ENCODE measurements at regions not wholly inside any gene's neighbourhood (a gene's known extent, or its start where the extent isn't known, plus 50 kb on each side); places are given as distances from the start of the nearest gene placed in this dataset.

DNA sequence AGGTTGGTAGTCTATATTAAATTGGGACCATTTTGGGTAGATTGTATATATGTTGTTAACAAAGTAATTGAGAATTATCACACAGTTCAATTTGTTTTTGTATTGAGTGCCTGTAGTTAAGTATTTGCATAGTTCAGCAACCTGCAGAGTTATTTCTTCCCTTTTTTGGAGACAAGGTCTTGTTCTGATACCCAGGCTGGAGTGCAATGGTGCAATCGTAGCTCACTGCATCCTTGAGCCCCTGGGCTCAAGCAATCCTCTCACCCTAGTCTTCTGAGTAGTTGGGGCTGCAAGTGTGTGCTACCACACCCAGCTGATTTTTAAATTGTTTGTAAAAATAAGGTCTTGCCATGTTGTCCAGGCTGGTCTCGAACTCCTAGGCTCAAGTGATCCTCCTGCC, 250.5 kb downstream of the UTRN start:
- Histone ChIP-seq H3K4me1 (ENCODE audit: control insufficient read depth in 2 of 2, insufficient read depth in 2 of 2, low read length in 2 of 2) (no peaks in the 10 kb centered on the region), H3K27me3 (ENCODE audit: control insufficient read depth in 2 of 2, insufficient read depth in 2 of 2, low read length in 2 of 2) (no peaks in the 10 kb centered on the region), H3K4me3 (ENCODE audit: low read length in 2 of 2) (no peak overlapping the region), H3K27ac (ENCODE audit: low read depth in 2 of 2, low read length in 2 of 2) (no peak overlapping the region), H3K9ac (ENCODE audit: low read depth in 1 of 2, low read length in 2 of 2) (no peak overlapping the region), H3K36me3 (ENCODE audit: control insufficient read depth in 2 of 2, insufficient read depth in 2 of 2, low read length in 2 of 2) (peaks cover 11 to 24% of the 10 kb centered on the region in 2 donors), H3K9me3 (ENCODE audit: control insufficient read depth in 2 of 2, low read length in 2 of 2) (no peaks in the 10 kb centered on the region)

DNA sequence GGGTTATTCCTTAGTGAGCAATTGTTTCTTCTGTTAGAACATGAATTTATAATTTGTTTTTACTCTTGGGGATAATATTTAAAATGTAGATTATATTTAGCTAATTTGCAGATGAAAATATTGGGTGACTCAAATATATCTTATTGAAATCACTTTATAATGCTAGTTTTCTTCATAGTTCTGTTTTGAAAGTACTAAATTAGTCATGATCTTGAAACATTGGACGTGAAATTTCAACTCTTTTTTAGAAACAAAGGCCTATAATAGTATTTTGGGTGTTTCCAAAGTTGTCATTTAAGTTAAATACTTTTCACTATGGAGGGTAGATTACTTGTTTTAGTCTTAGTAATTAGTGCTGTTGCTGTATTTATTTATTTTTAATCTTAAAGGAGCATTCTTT, 250.9 kb downstream of the UTRN start:
- no peaks in the 10 kb centered on the region for H3K27me3 ChIP-seq (ENCODE audit: control insufficient read depth in 2 of 2, insufficient read depth in 2 of 2, low read length in 2 of 2)
- H3K36me3 ChIP-seq (ENCODE audit: control insufficient read depth in 2 of 2, insufficient read depth in 2 of 2, low read length in 2 of 2), result peaks cover 16 to 23% of the 10 kb centered on the region in 2 donors
- H3K27ac ChIP-seq (ENCODE audit: low read depth in 2 of 2, low read length in 2 of 2), result no peak overlapping the region
- H3K9me3 ChIP-seq (ENCODE audit: control insufficient read depth in 2 of 2, low read length in 2 of 2), result no peaks in the 10 kb centered on the region
- H3K4me3 ChIP-seq (ENCODE audit: low read length in 2 of 2), result no peak overlapping the region
- H3K9ac ChIP-seq (ENCODE audit: low read depth in 1 of 2, low read length in 2 of 2), result no peak overlapping the region
- H3K4me1 ChIP-seq (ENCODE audit: control insufficient read depth in 2 of 2, insufficient read depth in 2 of 2, low read length in 2 of 2), result no peaks in the 10 kb centered on the region

DNA sequence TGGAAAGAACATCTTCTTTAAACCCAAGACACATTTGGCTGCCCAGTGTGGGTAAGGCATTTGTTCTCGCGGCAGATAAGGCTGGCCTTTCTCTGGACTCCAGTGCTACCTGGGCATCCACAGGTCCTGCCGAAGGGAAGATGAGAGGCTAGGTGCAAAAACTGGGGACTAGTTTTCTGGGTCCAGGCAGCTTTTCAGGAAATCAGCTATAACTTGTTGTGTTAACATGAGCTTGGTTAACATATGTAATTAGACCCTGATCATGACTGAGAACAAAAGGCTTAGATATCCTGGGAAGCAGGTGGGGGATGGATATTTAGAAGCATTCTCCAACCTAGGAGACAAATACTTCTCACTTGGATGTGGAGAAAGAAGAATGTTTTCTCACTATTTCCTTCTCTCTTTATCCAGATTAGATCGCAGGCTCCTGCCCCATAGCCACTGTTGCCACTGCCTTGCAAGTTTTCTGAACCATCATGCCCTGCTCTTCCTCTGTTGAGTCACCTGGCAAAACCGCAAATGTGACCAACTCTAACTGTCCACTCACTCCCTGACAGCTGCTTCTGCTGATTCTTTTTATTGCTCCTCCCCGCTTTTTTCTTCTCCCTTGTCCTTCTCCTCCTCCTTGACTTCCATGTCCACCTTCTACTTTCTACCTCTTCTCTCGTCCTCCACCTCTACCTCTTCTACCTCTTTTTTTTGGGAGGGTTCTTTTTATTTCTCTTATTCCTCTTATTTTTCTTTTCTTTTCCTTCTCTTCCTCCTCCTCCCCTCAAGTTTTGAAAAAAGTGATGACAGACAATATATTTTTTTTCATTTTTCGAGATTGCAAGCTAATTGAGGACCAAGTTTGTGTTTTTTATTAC, 258.1 kb downstream of the UTRN start:
- no peak overlapping the region for H3K9ac ChIP-seq (ENCODE audit: low read depth in 1 of 2, low read length in 2 of 2)
- no peak overlapping the region for H3K27ac ChIP-seq (ENCODE audit: low read depth in 2 of 2, low read length in 2 of 2)
- no peak overlapping the region for H3K4me3 ChIP-seq (ENCODE audit: low read length in 2 of 2)
- H3K4me1 ChIP-seq (ENCODE audit: control insufficient read depth in 2 of 2, insufficient read depth in 2 of 2, low read length in 2 of 2), result no peaks in the 10 kb centered on the region
- no peaks in the 10 kb centered on the region for H3K9me3 ChIP-seq (ENCODE audit: control insufficient read depth in 2 of 2, low read length in 2 of 2)
- peaks cover 21 to 28% of the 10 kb centered on the region in 2 donors for H3K36me3 ChIP-seq (ENCODE audit: control insufficient read depth in 2 of 2, insufficient read depth in 2 of 2, low read length in 2 of 2)
- H3K27me3 ChIP-seq (ENCODE audit: control insufficient read depth in 2 of 2, insufficient read depth in 2 of 2, low read length in 2 of 2), result no peaks in the 10 kb centered on the region

DNA sequence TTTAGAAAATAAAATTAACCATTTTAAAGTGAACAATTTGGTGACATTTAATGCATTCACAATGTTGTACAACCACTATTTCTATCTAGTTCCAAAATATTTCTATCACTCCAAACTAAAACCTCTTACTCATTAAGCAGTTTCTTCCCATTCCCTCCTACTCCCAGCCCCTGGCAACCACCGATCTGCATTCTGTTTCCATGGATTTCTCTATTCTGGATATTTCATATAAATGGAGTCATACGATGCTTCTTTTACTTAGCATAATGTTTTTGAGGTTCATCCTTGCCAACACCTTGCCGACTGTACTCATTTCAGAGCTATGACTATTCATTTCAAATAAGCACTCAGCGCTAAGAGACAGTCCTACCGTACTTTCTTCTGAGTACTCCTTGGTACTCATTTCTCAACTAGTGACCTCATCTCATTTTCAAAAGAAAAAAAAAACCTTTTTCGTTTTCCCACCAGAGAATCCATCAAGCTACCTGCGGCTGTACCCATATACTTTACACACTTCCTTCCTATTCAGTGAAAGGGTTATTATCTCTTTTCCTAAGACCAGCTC, 259.2 kb downstream of the UTRN start:
- H3K27me3 ChIP-seq (ENCODE audit: control insufficient read depth in 2 of 2, insufficient read depth in 2 of 2, low read length in 2 of 2), result no peaks in the 10 kb centered on the region
- H3K36me3 ChIP-seq (ENCODE audit: control insufficient read depth in 2 of 2, insufficient read depth in 2 of 2, low read length in 2 of 2), result peaks cover 22 to 36% of the 10 kb centered on the region in 2 donors
- H3K4me3 ChIP-seq (ENCODE audit: low read length in 2 of 2), result no peak overlapping the region
- H3K9ac ChIP-seq (ENCODE audit: low read depth in 1 of 2, low read length in 2 of 2), result no peak overlapping the region
- no peaks in the 10 kb centered on the region for H3K9me3 ChIP-seq (ENCODE audit: control insufficient read depth in 2 of 2, low read length in 2 of 2)
- H3K4me1 ChIP-seq (ENCODE audit: control insufficient read depth in 2 of 2, insufficient read depth in 2 of 2, low read length in 2 of 2), result no peaks in the 10 kb centered on the region
- no peak overlapping the region for H3K27ac ChIP-seq (ENCODE audit: low read depth in 2 of 2, low read length in 2 of 2)

DNA sequence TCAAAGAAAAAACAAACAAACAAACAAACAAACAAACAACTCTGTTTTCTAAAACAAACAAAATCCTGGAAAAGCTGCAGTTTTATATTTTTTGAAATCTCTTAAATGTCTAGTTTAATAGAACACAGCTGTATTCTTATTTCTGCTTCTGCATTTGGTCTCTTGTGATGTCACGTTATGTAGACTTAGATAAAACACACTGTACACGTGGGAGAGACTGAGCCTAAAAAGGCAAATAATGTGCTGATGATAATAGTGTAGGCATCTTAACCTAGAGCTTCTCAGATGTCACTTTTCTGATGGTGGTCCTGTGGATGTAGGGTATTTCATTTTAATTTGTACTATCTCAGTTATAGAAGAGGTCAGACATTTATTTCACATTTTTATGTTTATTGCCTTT, 261.7 kb downstream of the UTRN start:
- no peak overlapping the region for H3K4me3 ChIP-seq (ENCODE audit: low read length in 2 of 2)
- no peaks in the 10 kb centered on the region for H3K9me3 ChIP-seq (ENCODE audit: control insufficient read depth in 2 of 2, low read length in 2 of 2)
- no peak overlapping the region for H3K27ac ChIP-seq (ENCODE audit: low read depth in 2 of 2, low read length in 2 of 2)
- peaks cover 28 to 33% of the 10 kb centered on the region in 2 donors for H3K36me3 ChIP-seq (ENCODE audit: control insufficient read depth in 2 of 2, insufficient read depth in 2 of 2, low read length in 2 of 2)
- no peaks in the 10 kb centered on the region for H3K27me3 ChIP-seq (ENCODE audit: control insufficient read depth in 2 of 2, insufficient read depth in 2 of 2, low read length in 2 of 2)
- H3K4me1 ChIP-seq (ENCODE audit: control insufficient read depth in 2 of 2, insufficient read depth in 2 of 2, low read length in 2 of 2), result no peaks in the 10 kb centered on the region
- H3K9ac ChIP-seq (ENCODE audit: low read depth in 1 of 2, low read length in 2 of 2), result no peak overlapping the region

DNA sequence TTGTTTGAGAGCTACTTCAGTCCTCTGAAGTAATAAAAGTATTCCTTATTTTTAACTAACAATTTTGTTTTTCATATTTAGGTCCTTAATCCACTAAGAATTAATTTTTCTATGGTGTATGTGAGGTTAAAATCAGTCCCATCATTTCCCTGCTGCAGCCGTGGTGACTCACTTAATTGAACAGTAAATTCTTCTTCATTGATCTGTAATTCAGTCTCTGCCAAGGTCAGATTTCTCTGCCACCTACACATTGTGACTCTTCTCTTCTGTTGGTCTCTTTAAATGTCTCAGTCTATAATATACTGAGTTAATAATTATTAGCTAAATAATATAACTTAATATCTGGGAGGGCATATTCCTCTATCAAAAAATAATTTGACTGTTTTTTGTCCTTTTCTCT, 262.3 kb downstream of the UTRN start:
- Histone ChIP-seq H3K9me3 (ENCODE audit: control insufficient read depth in 2 of 2, low read length in 2 of 2) (no peaks in the 10 kb centered on the region), H3K4me1 (ENCODE audit: control insufficient read depth in 2 of 2, insufficient read depth in 2 of 2, low read length in 2 of 2) (no peaks in the 10 kb centered on the region), H3K27ac (ENCODE audit: low read depth in 2 of 2, low read length in 2 of 2) (no peak overlapping the region), H3K36me3 (ENCODE audit: control insufficient read depth in 2 of 2, insufficient read depth in 2 of 2, low read length in 2 of 2) (peaks cover 26 to 31% of the 10 kb centered on the region in 2 donors), H3K27me3 (ENCODE audit: control insufficient read depth in 2 of 2, insufficient read depth in 2 of 2, low read length in 2 of 2) (no peaks in the 10 kb centered on the region), H3K9ac (ENCODE audit: low read depth in 1 of 2, low read length in 2 of 2) (no peak overlapping the region), H3K4me3 (ENCODE audit: low read length in 2 of 2) (no peak overlapping the region)

DNA sequence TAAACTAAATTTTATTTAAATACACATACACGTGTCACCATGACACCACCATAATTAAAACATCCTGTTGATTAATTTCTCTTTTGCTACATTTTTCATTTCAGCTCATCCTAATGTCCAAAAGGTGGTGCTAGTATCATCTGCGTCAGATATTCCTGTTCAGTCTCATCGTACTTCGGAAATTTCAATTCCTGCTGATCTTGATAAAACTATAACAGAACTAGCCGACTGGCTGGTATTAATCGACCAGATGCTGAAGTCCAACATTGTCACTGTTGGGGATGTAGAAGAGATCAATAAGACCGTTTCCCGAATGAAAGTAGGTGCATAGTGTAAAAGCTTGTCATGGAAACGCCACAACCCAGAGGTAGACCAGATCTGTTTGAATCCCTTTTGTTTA, 263.4 kb downstream of the UTRN start:
- no peak overlapping the region for H3K4me3 ChIP-seq (ENCODE audit: low read length in 2 of 2)
- H3K4me1 ChIP-seq (ENCODE audit: control insufficient read depth in 2 of 2, insufficient read depth in 2 of 2, low read length in 2 of 2), result no peaks in the 10 kb centered on the region
- no peak overlapping the region for H3K27ac ChIP-seq (ENCODE audit: low read depth in 2 of 2, low read length in 2 of 2)
- H3K9me3 ChIP-seq (ENCODE audit: control insufficient read depth in 2 of 2, low read length in 2 of 2), result no peaks in the 10 kb centered on the region
- peaks cover 24 to 29% of the 10 kb centered on the region in 2 donors for H3K36me3 ChIP-seq (ENCODE audit: control insufficient read depth in 2 of 2, insufficient read depth in 2 of 2, low read length in 2 of 2)
- H3K9ac ChIP-seq (ENCODE audit: low read depth in 1 of 2, low read length in 2 of 2), result no peak overlapping the region
- H3K27me3 ChIP-seq (ENCODE audit: control insufficient read depth in 2 of 2, insufficient read depth in 2 of 2, low read length in 2 of 2), result no peaks in the 10 kb centered on the region

DNA sequence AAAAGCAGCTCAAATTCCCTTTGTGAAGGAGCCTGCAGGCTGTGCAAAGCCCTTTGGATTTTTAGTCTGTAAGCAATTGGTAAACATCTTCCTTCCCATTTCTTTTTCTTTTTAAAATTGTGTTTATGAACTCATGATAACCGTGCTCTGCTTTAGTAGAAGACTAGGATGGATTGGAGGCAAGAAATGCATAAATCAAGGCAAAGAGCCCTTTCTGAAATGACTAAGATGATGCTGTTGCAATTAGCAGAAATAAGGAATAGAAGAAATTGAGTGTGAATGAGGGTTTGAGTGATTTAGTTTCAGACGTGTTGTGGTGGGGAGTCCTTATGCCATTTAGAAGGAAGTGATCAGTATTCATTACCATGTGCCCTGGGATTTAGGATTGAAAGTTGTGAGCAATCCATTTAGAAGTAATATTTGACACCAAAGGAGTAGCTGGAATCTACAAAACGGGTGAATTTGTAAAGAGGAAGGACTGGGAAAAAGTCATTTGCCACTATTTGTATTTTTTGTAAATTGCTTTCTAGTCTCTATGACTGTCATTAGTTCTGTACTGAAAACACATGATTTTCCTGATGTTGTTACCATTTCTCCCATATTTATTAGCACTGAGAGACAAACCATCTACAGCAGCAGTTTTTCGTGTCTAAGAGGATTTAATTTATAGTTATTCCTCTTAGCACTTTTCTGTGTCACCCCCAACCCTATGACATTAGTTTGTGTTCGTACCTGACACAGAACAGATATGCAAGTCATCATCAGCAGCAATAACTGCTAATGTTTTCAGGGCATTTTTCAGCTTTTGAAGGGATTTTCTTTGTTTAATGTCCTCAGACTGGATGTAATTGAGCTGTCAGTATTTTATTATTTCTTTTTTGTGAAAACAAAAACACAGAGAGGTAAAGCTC, 265.0 kb downstream of the UTRN start:
- no peaks in the 10 kb centered on the region for H3K4me1 ChIP-seq (ENCODE audit: control insufficient read depth in 2 of 2, insufficient read depth in 2 of 2, low read length in 2 of 2)
- no peaks in the 10 kb centered on the region for H3K27me3 ChIP-seq (ENCODE audit: control insufficient read depth in 2 of 2, insufficient read depth in 2 of 2, low read length in 2 of 2)
- H3K4me3 ChIP-seq (ENCODE audit: low read length in 2 of 2), result no peak overlapping the region
- H3K27ac ChIP-seq (ENCODE audit: low read depth in 2 of 2, low read length in 2 of 2), result no peak overlapping the region
- H3K9me3 ChIP-seq (ENCODE audit: control insufficient read depth in 2 of 2, low read length in 2 of 2), result no peaks in the 10 kb centered on the region
- peaks cover 22 to 34% of the 10 kb centered on the region in 2 donors for H3K36me3 ChIP-seq (ENCODE audit: control insufficient read depth in 2 of 2, insufficient read depth in 2 of 2, low read length in 2 of 2)
- H3K9ac ChIP-seq (ENCODE audit: low read depth in 1 of 2, low read length in 2 of 2), result no peak overlapping the region

DNA sequence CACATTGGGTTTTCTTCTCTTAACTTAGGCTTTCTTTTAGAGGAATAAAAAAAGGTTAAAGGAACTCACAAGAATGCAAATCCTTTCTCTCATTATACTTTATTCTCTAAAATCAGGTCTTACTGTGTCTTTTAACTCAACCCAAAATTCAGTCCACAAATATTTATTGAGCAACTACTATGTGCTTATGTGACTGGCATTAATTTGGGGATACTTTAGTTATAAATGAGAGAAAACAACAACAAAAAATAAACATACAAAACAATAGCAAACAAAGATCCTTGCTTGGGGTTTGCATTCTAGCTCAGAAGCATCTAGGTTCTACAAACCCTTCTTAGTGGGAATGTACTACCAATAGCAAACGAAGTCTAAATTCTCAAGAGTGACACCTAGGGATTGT, 266.2 kb downstream of the UTRN start:
- H3K27ac ChIP-seq (ENCODE audit: low read depth in 2 of 2, low read length in 2 of 2), result no peak overlapping the region
- no peaks in the 10 kb centered on the region for H3K4me1 ChIP-seq (ENCODE audit: control insufficient read depth in 2 of 2, insufficient read depth in 2 of 2, low read length in 2 of 2)
- H3K27me3 ChIP-seq (ENCODE audit: control insufficient read depth in 2 of 2, insufficient read depth in 2 of 2, low read length in 2 of 2), result no peaks in the 10 kb centered on the region
- H3K36me3 ChIP-seq (ENCODE audit: control insufficient read depth in 2 of 2, insufficient read depth in 2 of 2, low read length in 2 of 2), result peaks cover 28 to 39% of the 10 kb centered on the region in 2 donors
- H3K9ac ChIP-seq (ENCODE audit: low read depth in 1 of 2, low read length in 2 of 2), result no peak overlapping the region
- H3K4me3 ChIP-seq (ENCODE audit: low read length in 2 of 2), result no peak overlapping the region
- H3K9me3 ChIP-seq (ENCODE audit: control insufficient read depth in 2 of 2, low read length in 2 of 2), result no peaks in the 10 kb centered on the region

DNA sequence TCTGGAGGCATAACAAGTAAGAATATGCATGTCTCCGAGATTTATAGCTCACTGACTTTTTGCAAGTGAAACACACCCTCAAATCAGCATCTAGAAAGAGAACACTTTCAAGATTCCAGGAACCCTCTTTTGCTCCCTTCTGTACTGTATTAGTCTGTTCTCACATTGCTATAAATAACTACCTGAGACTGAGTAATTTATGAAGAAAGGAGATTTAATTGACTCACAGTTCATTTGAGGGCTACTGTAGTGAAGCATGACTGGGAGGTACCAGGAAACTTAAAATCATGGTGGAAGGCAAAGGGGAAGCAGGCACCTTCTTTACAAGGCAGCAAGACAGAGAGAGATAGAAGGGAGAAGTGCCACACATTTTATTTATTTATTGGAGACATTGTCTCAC, 269.9 kb downstream of the UTRN start:
- H3K27ac ChIP-seq (ENCODE audit: low read depth in 2 of 2, low read length in 2 of 2), result no peak overlapping the region
- no peaks in the 10 kb centered on the region for H3K27me3 ChIP-seq (ENCODE audit: control insufficient read depth in 2 of 2, insufficient read depth in 2 of 2, low read length in 2 of 2)
- no peak overlapping the region for H3K9ac ChIP-seq (ENCODE audit: low read depth in 1 of 2, low read length in 2 of 2)
- no peak overlapping the region for H3K4me3 ChIP-seq (ENCODE audit: low read length in 2 of 2)
- H3K4me1 ChIP-seq (ENCODE audit: control insufficient read depth in 2 of 2, insufficient read depth in 2 of 2, low read length in 2 of 2), result no peaks in the 10 kb centered on the region
- H3K9me3 ChIP-seq (ENCODE audit: control insufficient read depth in 2 of 2, low read length in 2 of 2), result no peaks in the 10 kb centered on the region
- peaks cover 31 to 34% of the 10 kb centered on the region in 2 donors for H3K36me3 ChIP-seq (ENCODE audit: control insufficient read depth in 2 of 2, insufficient read depth in 2 of 2, low read length in 2 of 2)

All from mucosa of rectum (tissue), 2 donors.